Activated CD8-positive, alpha-beta T cell treated with anti-CD3 and anti-CD28 coated beads, Interleukin-2, amount 10 ng/mL, durations not matched to agents 7 days and 5 days (primary cell): ENCODE measurements at regions not wholly inside any gene's neighbourhood (a gene's known extent, or its start where the extent isn't known, plus 50 kb on each side); places are given as distances from the start of the nearest gene placed in this dataset.
"Not testable (repeated sequence)": the region's sequence is repeated elsewhere in the genome, so short reads cannot be mapped to it uniquely, and the experiment has no call there.

Experiments
- ATAC-seq: fragments of 150-1000 bp; cut with Tn5 transposase; one replicate; pipeline ENCODE4 v1.10.0; 2021; ENCODE audit warnings: moderate library complexity
- CTCF ChIA-PET: fragments of 350-600 bp; sonication (Branson Sonifier 250); formaldehyde crosslinking; loops from one replicate; lab custom pipeline; 2021; ENCODE audit warnings: antibody characterized with exemption; lab: Charles Lee
- POLR2A ChIA-PET: fragments of 350-600 bp; sonication (Branson Sonifier 250); formaldehyde crosslinking; loops from one replicate; lab custom pipeline; 2021; ENCODE audit warnings: antibody characterized with exemption; lab: Charles Lee
- DNase-seq: peaks from one replicate; pipeline ENCODE4 v3.0.0-alpha.2; 2020
- H3K27ac Mint-ChIP-seq: one replicate; pipeline ENCODE4 v1.8.0; 2021; ENCODE audit warnings: mild to moderate bottlenecking, mixed read lengths
- H3K27me3 Mint-ChIP-seq: one replicate; pipeline ENCODE4 v1.8.0; 2021; ENCODE audit warnings: low read depth, mixed read lengths
- H3K36me3 Mint-ChIP-seq: one replicate; pipeline ENCODE4 v1.8.0; 2021; ENCODE audit warnings: low read depth, mixed read lengths
- H3K4me1 Mint-ChIP-seq: one replicate; pipeline ENCODE4 v1.8.0; 2021; ENCODE audit warnings: low read depth, mixed read lengths
- H3K4me3 Mint-ChIP-seq: one replicate; pipeline ENCODE4 v1.8.0; 2021; ENCODE audit warnings: mild to moderate bottlenecking, mixed read lengths
- H3K9me3 Mint-ChIP-seq: one replicate; pipeline ENCODE4 v1.8.0; 2022; ENCODE audit warnings: mixed read lengths; ENCODE audit not compliant: insufficient read depth

GRCh38 chr14:90458536-90458935, 61.7 kb downstream of the CALM1 start:
- ChIA-PET POLR2A (no interaction called here), CTCF (interaction anchor here (1.1 to 1.5 kb wide), 4 partner anchors 59 to 299 kb away, joined by 3 to 4 read pairs (median 4); no protein-coding TSS in a partner anchor)
- Mint-ChIP-seq H3K9me3 (no peaks in the 10 kb centered on the region), H3K4me3 (no peak overlapping the region), H3K36me3 (no peaks in the 10 kb centered on the region), H3K27me3 (peaks cover 4% of the 10 kb centered on the region), H3K27ac (no peak overlapping the region), H3K4me1 (no peaks in the 10 kb centered on the region)
- no peak for DNase-seq
- ATAC-seq = no peak

GRCh38 chr14:90460136-90460535, 63.3 kb downstream of the CALM1 start:
- no peak for ATAC-seq
- H3K4me3 Mint-ChIP-seq = no peak overlapping the region
- no peak for DNase-seq
- H3K27ac Mint-ChIP-seq = no peak overlapping the region
- H3K27me3 Mint-ChIP-seq = peaks cover 4% of the 10 kb centered on the region
- ChIA-PET POLR2A (no interaction called here), CTCF (interaction anchor here (1.2 kb wide), 1 partner anchor 159 kb away, joined by 3 read pairs; no protein-coding TSS in a partner anchor)
- no peaks in the 10 kb centered on the region for H3K9me3 Mint-ChIP-seq
- no peaks in the 10 kb centered on the region for H3K4me1 Mint-ChIP-seq
- H3K36me3 Mint-ChIP-seq = no peaks in the 10 kb centered on the region

- H3K4me1 Mint-ChIP-seq = no peaks in the 10 kb centered on the region
- CTCF ChIA-PET = no interaction called here
- DNase-seq (no peak), ATAC-seq (no peak)
- POLR2A ChIA-PET = no interaction called here
- no peaks in the 10 kb centered on the region for H3K9me3 Mint-ChIP-seq
- no peaks in the 10 kb centered on the region for H3K36me3 Mint-ChIP-seq
- H3K27me3 Mint-ChIP-seq = peaks cover 4% of the 10 kb centered on the region
- H3K4me3 Mint-ChIP-seq = no peak overlapping the region
- H3K27ac Mint-ChIP-seq = no peak overlapping the region
Measured at GRCh38 chr14:90461425-90461824, 64.6 kb downstream of the CALM1 start.

- DNase-seq = no peak
- Mint-ChIP-seq H3K4me1 (no peaks in the 10 kb centered on the region), H3K27ac (no peak overlapping the region), H3K9me3 (no peaks in the 10 kb centered on the region), H3K36me3 (no peaks in the 10 kb centered on the region), H3K4me3 (no peak overlapping the region), H3K27me3 (peaks cover 13% of the 10 kb centered on the region)
- ChIA-PET CTCF (no interaction called here), POLR2A (no interaction called here)
- no peak for ATAC-seq
Measured at GRCh38 chr14:90464481-90464880, 67.7 kb downstream of the CALM1 start.

- ChIA-PET POLR2A (no interaction called here), CTCF (no interaction called here)
- no peaks in the 10 kb centered on the region for H3K36me3 Mint-ChIP-seq
- DNase-seq = no peak
- peaks cover 8% of the 10 kb centered on the region for H3K9me3 Mint-ChIP-seq
- H3K4me1 Mint-ChIP-seq = no peaks in the 10 kb centered on the region
- no peak for ATAC-seq
- no peak overlapping the region for H3K27ac Mint-ChIP-seq
- peaks cover 18% of the 10 kb centered on the region for H3K27me3 Mint-ChIP-seq
- no peak overlapping the region for H3K4me3 Mint-ChIP-seq
Measured at GRCh38 chr14:90467501-90467900, 70.7 kb downstream of the CALM1 start.

GRCh38 chr14:90469416-90469815, 72.6 kb downstream of the CALM1 start:
- H3K4me1 Mint-ChIP-seq, POLR2A ChIA-PET, H3K36me3 Mint-ChIP-seq, ATAC-seq, H3K27ac Mint-ChIP-seq, CTCF ChIA-PET, H3K4me3 Mint-ChIP-seq, DNase-seq: not testable (repeated sequence)
- peaks cover 23% of the 10 kb centered on the region for H3K9me3 Mint-ChIP-seq
- H3K27me3 Mint-ChIP-seq = peaks cover 21% of the 10 kb centered on the region

GRCh38 chr14:90472632-90473031, 75.8 kb downstream of the CALM1 start:
- ChIA-PET CTCF (no interaction called here), POLR2A (no interaction called here)
- Mint-ChIP-seq H3K4me1 (no peaks in the 10 kb centered on the region), H3K9me3 (peaks cover 36% of the 10 kb centered on the region), H3K36me3 (no peaks in the 10 kb centered on the region), H3K27me3 (peaks cover 22% of the 10 kb centered on the region), H3K4me3 (no peak overlapping the region), H3K27ac (no peak overlapping the region)
- no peak for ATAC-seq
- DNase-seq = no peak
